SK-N-SH (cell line): ENCODE measurements at regions not wholly inside any gene's neighbourhood (a gene's known extent, or its start where the extent isn't known, plus 50 kb on each side); places are given as distances from the start of the nearest gene placed in this dataset.

ENCODE experiments used
- CTCF ChIA-PET: fragments of 300-600, 350-600 bp; formaldehyde crosslinking; extraction: SDS; loops from one replicate; lab custom pipeline; 2021; lab: Yijun Ruan, JAX
- POLR2A ChIA-PET: fragments of 350-600 bp; sonication (Branson Sonifier 250); formaldehyde crosslinking; extraction: SDS; loops from one replicate; lab custom pipeline; 2020; ENCODE audit warnings: antibody characterized with exemption, inconsistent platforms; lab: Yijun Ruan, JAX
- DNase-seq: peaks from one replicate; pipeline ENCODE4 v3.0.0; 2012
- H2AFZ ChIP-seq: fragments of 200-600 bp; sonication (generic); 2 replicates; pipeline ENCODE4 v1.8.1; 2016; ENCODE audit warnings: antibody characterized with exemption, mild to moderate bottlenecking, low read depth
- H3F3A ChIP-seq: fragments of 200-600 bp; sonication (generic); replicated peaks from 2 replicates; pipeline ENCODE3; 2016; ENCODE audit warnings: antibody characterized with exemption, mild to moderate bottlenecking; ENCODE audit not compliant: insufficient read depth
- H3K27ac ChIP-seq, 2 experiments: fragments of 200-500 bp in 1 of 2; fragments of 200-600 bp in 1 of 2; sonication (Bioruptor generic) in 1 of 2; sonication (generic), shearing (Covaris generic) in 1 of 2; 2 replicates each; pipeline versions ENCODE4 v1.5.1 to v1.6.1; 2014 to 2016; ENCODE audit warnings: low read depth in 2 of 2, inconsistent platforms in 1 of 2, low read length in 1 of 2, mild to moderate bottlenecking in 1 of 2, mixed read lengths in 1 of 2
- H3K27me3 ChIP-seq: fragments of 200-600 bp; sonication (generic), shearing (Covaris generic); 2 replicates; pipeline ENCODE4 v1.6.1; 2016; ENCODE audit warnings: mixed run types; ENCODE audit not compliant: insufficient read depth
- H3K36me3 ChIP-seq, 2 experiments: fragments of 200-500 bp in 1 of 2; fragments of 200-600 bp in 1 of 2; sonication (Bioruptor generic) in 1 of 2; sonication (generic) in 1 of 2; replicated peaks in 1 of 2; 2 replicates each; pipeline versions ENCODE3 to v1.5.1; 2014 to 2016; ENCODE audit warnings: low read length in 1 of 2, mild to moderate bottlenecking in 1 of 2; ENCODE audit not compliant: insufficient read depth in 2 of 2, control insufficient read depth in 1 of 2
- H3K4me1 ChIP-seq, 2 experiments: fragments of 200-500 bp in 1 of 2; fragments of 200-600 bp in 1 of 2; sonication (Bioruptor generic) in 1 of 2; sonication (generic), shearing (Covaris generic) in 1 of 2; 2 replicates each; pipeline versions ENCODE4 v1.5.1 to v1.6.1; 2014 to 2016; ENCODE audit warnings: low read depth in 1 of 2, low read length in 1 of 2, mixed run types in 1 of 2; ENCODE audit not compliant: insufficient read depth in 2 of 2, control insufficient read depth in 1 of 2
- H3K4me2 ChIP-seq: fragments of 200-600 bp; sonication (generic), shearing (Covaris generic); 2 replicates; pipeline ENCODE4 v1.6.1; 2017; ENCODE audit warnings: mixed run types
- H3K4me3 ChIP-seq, 2 experiments: fragments of 200-500 bp in 1 of 2; fragments of 200-600 bp in 1 of 2; sonication (Bioruptor generic) in 1 of 2; sonication (generic), shearing (Covaris generic) in 1 of 2; 2 replicates each; pipeline versions ENCODE4 v1.5.1 to v1.8.1; 2014 to 2016; ENCODE audit warnings: low read depth in 2 of 2, inconsistent platforms in 1 of 2, low read length in 1 of 2, mild to moderate bottlenecking in 1 of 2, mixed read lengths in 1 of 2, moderate library complexity in 1 of 2
- H3K79me2 ChIP-seq: fragments of 200-600 bp; sonication (generic); 2 replicates; pipeline ENCODE4 v1.8.1; 2017; ENCODE audit warnings: mild to moderate bottlenecking; ENCODE audit not compliant: insufficient read depth
- H3K9ac ChIP-seq: fragments of 200-600 bp; sonication (generic); 2 replicates; pipeline ENCODE4 v1.6.1; 2017; ENCODE audit warnings: mixed run types
- H3K9me2 ChIP-seq: fragments of 200-600 bp; sonication (generic); 2 replicates; pipeline ENCODE4 v1.6.1; 2017; ENCODE audit warnings: mixed run types
- H3K9me3 ChIP-seq: fragments of 200-600 bp; sonication (generic); 2 replicates; pipeline ENCODE4 v1.6.1; 2017; ENCODE audit warnings: mixed run types, mild to moderate bottlenecking, moderate library complexity
- H4K20me1 ChIP-seq: fragments of 200-600 bp; sonication (generic); 2 replicates; pipeline ENCODE4 v1.6.1; 2017; ENCODE audit warnings: mild to moderate bottlenecking, mixed run types; ENCODE audit not compliant: insufficient read depth
- CTCF ChIP-seq: fragments of 200-600 bp; sonication (generic); IDR thresholded peaks from 2 replicates; pipeline ENCODE4 v1.6.1; 2017; ENCODE audit warnings: antibody characterized with exemption, mild to moderate bottlenecking, moderate library complexity
- FOXJ3 ChIP-seq: sonication (generic); formaldehyde crosslinking; IDR thresholded peaks from 2 replicates; pipeline ENCODE4 v1.5.1; 2020; ENCODE audit warnings: mild to moderate bottlenecking, missing genetic modification reagents
- FOXM1 ChIP-seq: IDR thresholded peaks from 2 replicates; pipeline ENCODE4 v1.4.0; 2012; ENCODE audit warnings: low read depth, mild to moderate bottlenecking
- GATA2 ChIP-seq: sonication (generic); formaldehyde crosslinking; IDR thresholded peaks from 2 replicates; pipeline ENCODE4 v1.5.0; 2020; ENCODE audit warnings: mild to moderate bottlenecking, missing genetic modification reagents
- JUND ChIP-seq: IDR thresholded peaks from 2 replicates; pipeline ENCODE4 v1.4.0; 2012
- MEF2A ChIP-seq: IDR thresholded peaks from 2 replicates; pipeline ENCODE4 v1.4.0; 2012; ENCODE audit warnings: low read depth, borderline replicate concordance
- MXI1 ChIP-seq: IDR thresholded peaks from 2 replicates; pipeline ENCODE4 v1.6.1; 2012; ENCODE audit warnings: mild to moderate bottlenecking, low read depth, low read length, improper control_type of control experiment
- NFIC ChIP-seq: IDR thresholded peaks from 2 replicates; pipeline ENCODE4 v1.4.0; 2012; ENCODE audit warnings: borderline replicate concordance
- RAD21 ChIP-seq: IDR thresholded peaks from 2 replicates; pipeline ENCODE4 v1.6.1; 2012; ENCODE audit warnings: mild to moderate bottlenecking, low read length
- RFX5 ChIP-seq: IDR thresholded peaks from 2 replicates; pipeline ENCODE4 v1.6.1; 2012; ENCODE audit warnings: mild to moderate bottlenecking, improper control_type of control experiment, low read length
- SIN3A ChIP-seq: IDR thresholded peaks from 2 replicates; pipeline ENCODE4 v1.6.1; 2012; ENCODE audit warnings: low read depth, mild to moderate bottlenecking, low read length, moderate library complexity, borderline replicate concordance
- TEAD4 ChIP-seq: IDR thresholded peaks from 2 replicates; pipeline ENCODE4 v1.4.0; 2012; ENCODE audit warnings: mild to moderate bottlenecking, borderline replicate concordance; ENCODE audit not compliant: insufficient read depth
- USF2 ChIP-seq: fragments of 150-350 bp; IDR thresholded peaks from 2 replicates; pipeline ENCODE4 v1.6.1; 2017; ENCODE audit warnings: antibody characterized with exemption, low read length, low read depth, borderline replicate concordance
- WGBS: methylation state at CpG from one replicate; pipeline ENCODE4 v1.1.6; 2017; ENCODE audit warnings: low lambda C conversion rate; 5-methylcytosine and 5-hydroxymethylcytosine counted together
- TF ChIP-seq, protein P1 (sequence below): IDR thresholded peaks from 2 replicates; pipeline ENCODE4; 2012

DNA sequence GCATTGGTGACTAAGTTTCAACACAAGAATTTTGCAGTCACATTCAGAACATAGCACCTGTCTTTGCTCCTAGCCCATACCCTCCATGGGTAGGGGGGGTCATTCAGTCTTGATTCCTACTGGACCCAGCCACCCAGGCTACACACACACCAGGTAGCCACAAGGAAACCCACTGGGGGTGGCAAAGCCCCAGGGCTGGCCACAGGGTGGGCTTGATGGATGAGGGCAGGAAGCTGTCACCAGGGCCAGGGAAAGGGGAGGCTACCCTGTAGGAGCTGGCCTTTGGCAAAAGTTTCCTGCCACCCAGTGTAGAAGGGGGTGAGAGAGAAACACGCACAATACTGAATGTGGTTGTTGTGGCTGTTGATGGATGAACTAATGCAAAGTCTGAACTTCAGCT, 74.5 kb upstream of the NKX1-1 start:
- peaks cover 12% of the 10 kb centered on the region; the same call in 1 of the 2 replicates for H3K9me3 ChIP-seq
- no peaks in the 10 kb centered on the region for H3K36me3 ChIP-seq
- no peak overlapping the region for H3K4me3 ChIP-seq
- CTCF ChIA-PET = no interaction called here
- no peak overlapping the region for H3K27ac ChIP-seq
- no peak overlapping the region for H3K4me2 ChIP-seq
- 6% methylated on average over 1 of the region's 1 CpG for WGBS
- POLR2A ChIA-PET = no interaction called here
- no peaks in the 10 kb centered on the region for H3K79me2 ChIP-seq
- H3K27me3 ChIP-seq = no peaks in the 10 kb centered on the region
- DNase-seq = no peak
- no peaks in the 10 kb centered on the region for H3K4me1 ChIP-seq
- no peak overlapping the region for H3K9ac ChIP-seq
- no peaks in the 10 kb centered on the region for H4K20me1 ChIP-seq
- TF ChIP-seq MEF2A = no peak
- no peaks in the 10 kb centered on the region for H3F3A ChIP-seq
- no peak overlapping the region for H2AFZ ChIP-seq
- H3K9me2 ChIP-seq = no peaks in the 10 kb centered on the region

DNA sequence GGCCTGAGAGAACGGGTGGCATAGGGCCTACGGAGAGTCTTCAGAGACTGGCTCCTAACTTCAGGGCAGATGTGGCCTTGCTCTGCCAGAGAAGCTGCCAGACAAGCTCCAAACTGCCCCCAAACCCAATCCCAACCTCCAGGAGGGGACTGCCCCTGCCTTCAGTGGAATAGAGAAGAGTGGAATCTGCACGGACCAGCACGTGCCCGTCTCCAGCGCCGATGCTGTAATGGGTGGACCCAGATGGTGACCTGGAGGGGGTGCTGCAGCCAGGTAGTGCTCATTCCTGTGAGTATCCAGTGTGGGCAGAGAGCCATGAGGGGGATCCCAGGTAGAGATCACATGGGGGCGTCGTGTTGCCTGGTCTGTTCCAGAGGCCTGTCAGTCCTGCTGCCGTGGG, 73.2 kb upstream of the NKX1-1 start:
- no peak overlapping the region for H3K9ac ChIP-seq
- no peak overlapping the region for H3K4me3 ChIP-seq
- peaks cover 12% of the 10 kb centered on the region; the same call in 1 of the 2 replicates for H3K9me3 ChIP-seq
- H3K27ac ChIP-seq = no peak overlapping the region
- no peaks in the 10 kb centered on the region for H3K36me3 ChIP-seq
- 68% methylated on average over 6 of the region's 10 CpGs for whole genome bisulfite sequencing
- no peaks in the 10 kb centered on the region for H3K79me2 ChIP-seq
- DNase-seq = peak; percentile 7
- ChIA-PET POLR2A (no interaction called here), CTCF (no interaction called here)
- no peaks in the 10 kb centered on the region for H3K4me1 ChIP-seq
- no peak overlapping the region for H2AFZ ChIP-seq
- no peaks in the 10 kb centered on the region for H3K27me3 ChIP-seq
- no peaks in the 10 kb centered on the region for H3K9me2 ChIP-seq
- H3K4me2 ChIP-seq = no peak overlapping the region
- TF ChIP-seq USF2 (no peak), MEF2A (no peak), CTCF (no peak), MXI1 (no peak)
- H4K20me1 ChIP-seq = no peaks in the 10 kb centered on the region
- H3F3A ChIP-seq = no peaks in the 10 kb centered on the region

- H3K9me3 ChIP-seq = peaks cover 12% of the 10 kb centered on the region; the same call in 1 of the 2 replicates
- H3K9ac ChIP-seq = no peak overlapping the region
- H3K4me1 ChIP-seq = no peaks in the 10 kb centered on the region
- no peak overlapping the region for H2AFZ ChIP-seq
- CTCF ChIA-PET = no interaction called here
- H4K20me1 ChIP-seq = no peaks in the 10 kb centered on the region
- no peaks in the 10 kb centered on the region for H3K79me2 ChIP-seq
- H3K36me3 ChIP-seq = no peaks in the 10 kb centered on the region
- H3K27ac ChIP-seq = no peak overlapping the region
- H3K4me3 ChIP-seq = no peak overlapping the region
- H3F3A ChIP-seq = no peaks in the 10 kb centered on the region
- TF ChIP-seq GATA2 (CRISPR knock-in tag) (no peak), RFX5 (no peak), NFIC (no peak), TEAD4 (no peak), FOXJ3 (CRISPR knock-in tag) (no peak), SIN3A (no peak), RAD21 (no peak), MXI1 (no peak), FOXM1 (no peak), JUND (no peak)
- TF ChIP-seq, protein P1, sequence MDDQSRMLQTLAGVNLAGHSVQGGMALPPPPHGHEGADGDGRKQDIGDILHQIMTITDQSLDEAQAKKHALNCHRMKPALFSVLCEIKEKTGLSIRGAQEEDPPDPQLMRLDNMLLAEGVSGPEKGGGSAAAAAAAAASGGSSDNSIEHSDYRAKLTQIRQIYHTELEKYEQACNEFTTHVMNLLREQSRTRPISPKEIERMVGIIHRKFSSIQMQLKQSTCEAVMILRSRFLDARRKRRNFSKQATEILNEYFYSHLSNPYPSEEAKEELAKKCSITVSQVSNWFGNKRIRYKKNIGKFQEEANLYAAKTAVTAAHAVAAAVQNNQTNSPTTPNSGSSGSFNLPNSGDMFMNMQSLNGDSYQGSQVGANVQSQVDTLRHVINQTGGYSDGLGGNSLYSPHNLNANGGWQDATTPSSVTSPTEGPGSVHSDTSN = no peak
- H3K9me2 ChIP-seq = no peaks in the 10 kb centered on the region
- H3K4me2 ChIP-seq = no peak overlapping the region
- POLR2A ChIA-PET = no interaction called here
- peak; percentile 48 for DNase-seq
- no peaks in the 10 kb centered on the region for H3K27me3 ChIP-seq
- 7% methylated on average over 7 of the region's 10 CpGs for WGBS
These were observed 72.6 kb upstream of the NKX1-1 start for GRCh38 chr4:1478766-1479355.
